ENCODE measurements at regions not wholly inside any gene's neighbourhood (a gene's known extent, or its start where the extent isn't known, plus 50 kb on each side); places are given as distances from the start of the nearest gene placed in this dataset.
A peak's percentile ranks its signal among the peaks of the same experiment; 100 is the strongest.
"Not testable (repeated sequence)": the region's sequence is repeated elsewhere in the genome, so short reads cannot be mapped to it uniquely, and the experiment has no call there.

DNA sequence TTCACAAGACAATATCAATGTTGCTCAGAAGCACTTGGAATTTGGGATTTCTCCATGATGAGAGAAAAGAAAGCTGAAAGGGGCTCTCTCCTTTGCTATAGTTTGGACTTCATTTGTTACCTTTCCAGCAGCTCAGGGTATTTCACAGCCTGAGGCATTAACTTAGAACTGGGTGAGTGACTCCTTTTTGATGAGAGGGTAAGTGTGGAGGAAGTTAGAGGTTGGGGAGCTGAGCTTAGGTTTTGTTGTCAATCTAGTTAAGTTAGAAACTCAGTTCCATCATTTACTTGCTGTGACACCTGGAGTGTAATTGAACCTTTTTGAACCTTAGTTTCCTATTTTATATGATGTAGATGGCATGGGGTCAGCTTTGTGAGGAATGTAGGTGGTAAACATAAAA is 359.1 kb downstream of the PDCD6IP start:
- H3K4me3 ChIP-seq (ENCODE audit: low read depth, low read length), result no peak overlapping the region
- no peak for DNase-seq (ENCODE audit: low read depth)

DNA sequence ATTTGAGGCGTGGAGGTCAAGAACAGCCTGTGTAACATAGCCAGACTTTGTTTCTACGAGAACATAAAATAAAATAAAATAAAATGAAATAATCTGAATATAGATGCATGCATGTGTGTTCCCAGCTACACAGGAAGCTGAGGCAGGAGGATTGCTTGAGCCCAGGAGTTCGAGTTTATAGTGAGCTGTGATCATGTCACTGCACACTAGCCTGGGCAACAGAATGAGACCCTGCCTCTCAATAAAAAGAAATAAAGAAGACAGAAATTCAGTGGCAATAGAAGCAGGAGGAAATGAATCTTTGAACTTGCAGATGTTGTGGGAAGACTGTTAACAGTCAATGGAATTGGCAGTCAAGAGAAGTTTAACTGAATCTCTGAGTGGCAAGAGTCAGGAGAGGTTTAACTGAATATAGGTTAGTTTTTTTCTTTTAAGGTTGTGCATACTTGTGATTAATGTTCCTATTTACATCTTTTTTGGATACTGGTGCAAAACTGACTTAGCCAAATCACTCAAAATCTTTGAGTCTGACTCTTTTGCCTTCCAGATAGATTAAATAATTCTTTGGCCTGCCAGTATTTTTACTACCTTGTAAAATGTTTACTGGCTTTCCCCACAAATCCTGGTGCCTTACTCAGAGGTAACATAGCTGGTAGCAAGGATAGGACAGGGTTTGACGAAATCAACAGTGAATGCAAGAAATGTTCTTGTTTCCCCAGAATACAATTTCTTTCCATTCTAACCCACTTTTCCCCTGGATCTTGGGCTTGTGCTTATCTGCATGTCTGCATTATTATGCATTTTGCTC is 361.4 kb downstream of the PDCD6IP start:
- no peak overlapping the region for H3K4me3 ChIP-seq (ENCODE audit: low read depth, low read length)
- DNase-seq (ENCODE audit: low read depth), result no peak

DNA sequence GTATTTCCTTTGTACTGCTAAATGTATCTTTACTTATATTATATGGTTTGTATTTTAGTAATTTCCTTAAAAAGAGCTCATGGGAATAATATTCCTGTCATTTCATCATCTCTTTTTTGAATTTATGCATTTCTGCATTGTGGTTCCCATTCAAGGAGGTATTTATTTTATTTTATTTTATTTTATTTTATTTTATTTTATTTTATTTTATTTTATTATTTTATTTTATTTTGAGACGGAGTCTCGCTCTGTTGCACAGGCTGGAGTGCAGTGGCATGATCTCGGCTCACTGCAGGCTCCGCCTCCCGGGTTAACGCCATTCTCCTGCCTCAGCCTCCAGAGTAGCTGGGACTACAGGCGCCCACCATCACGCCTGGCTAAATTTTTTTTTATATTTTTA is 371.2 kb downstream of the PDCD6IP start:
- not testable (repeated sequence) for DNase-seq (ENCODE audit: low read depth)

DNA sequence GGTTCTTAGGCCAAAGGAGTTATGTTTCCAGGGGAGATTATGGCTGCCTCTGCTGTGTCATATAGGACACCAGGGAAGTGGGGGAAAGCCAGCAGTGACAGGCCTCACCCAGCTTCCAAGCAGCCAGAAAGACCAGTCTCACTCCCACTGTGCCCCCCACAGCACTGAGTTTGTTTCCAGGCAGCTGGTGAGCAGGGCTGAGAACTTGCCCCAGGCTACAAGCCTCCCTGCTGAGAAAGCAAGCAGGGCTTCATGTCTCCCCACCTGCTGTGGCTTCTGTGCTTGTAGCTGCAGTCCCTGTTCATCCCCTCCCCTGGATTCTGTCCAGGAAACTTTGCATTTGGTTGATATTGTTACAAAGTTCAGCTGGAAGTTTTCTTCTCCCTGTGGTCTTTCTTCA is 376.3 kb downstream of the PDCD6IP start:
- DNase-seq (ENCODE audit: low read depth), result no peak

More for the DNA sequence above, 371.2 kb downstream of the PDCD6IP start:
- H3K4me3 ChIP-seq (ENCODE audit: low read depth, low read length), result not testable (repeated sequence)

DNA sequence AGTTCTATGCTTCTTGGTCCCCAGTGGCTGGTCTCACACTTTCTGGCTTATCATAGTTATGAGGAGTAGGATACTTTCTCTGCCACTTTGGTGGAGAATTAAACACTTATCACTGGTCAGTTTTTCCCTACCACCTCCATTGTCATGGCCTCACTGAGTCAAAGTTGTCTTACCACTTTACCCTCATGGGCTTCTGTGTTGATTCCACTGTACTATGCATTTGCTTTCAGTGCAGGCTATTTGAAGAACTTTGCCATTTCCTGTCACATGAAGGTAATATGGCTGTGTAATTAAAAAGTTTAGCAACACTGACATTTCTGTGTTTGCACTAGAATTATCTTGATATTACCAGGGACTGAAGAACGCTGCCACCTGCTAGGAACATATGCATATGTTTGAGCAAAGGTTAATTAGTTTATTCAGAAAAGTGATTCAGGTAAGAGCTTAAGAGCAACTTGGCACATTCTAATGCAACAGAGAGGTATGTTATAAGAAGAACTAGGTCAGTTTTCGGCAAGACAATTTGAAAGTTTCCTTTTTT is 377.3 kb downstream of the PDCD6IP start:
- DNase-seq (ENCODE audit: low read depth), result no peak
- no peak overlapping the region for H3K4me3 ChIP-seq (ENCODE audit: low read depth, low read length)

More for the DNA sequence above, 376.3 kb downstream of the PDCD6IP start:
- no peak overlapping the region for H3K4me3 ChIP-seq (ENCODE audit: low read depth, low read length)

DNA sequence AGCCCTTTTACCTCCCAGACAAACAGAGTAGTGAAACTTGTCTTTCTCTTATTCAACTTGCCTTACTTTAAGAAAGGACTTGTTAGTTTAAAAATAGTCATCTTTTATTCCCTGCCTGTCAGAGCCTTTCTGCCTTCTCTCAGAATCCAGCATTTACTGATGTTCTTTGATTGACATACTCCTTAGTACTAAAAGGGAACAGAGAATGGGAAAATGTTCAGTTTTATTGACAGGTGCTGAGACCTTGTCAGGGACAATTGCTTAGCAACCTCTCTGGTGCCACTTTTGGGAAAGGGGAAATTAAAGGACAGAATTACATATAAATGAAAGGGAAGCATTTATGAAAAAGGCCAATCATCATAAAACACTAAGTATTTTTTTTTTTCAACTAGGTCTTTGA is 378.3 kb downstream of the PDCD6IP start:
- no peak for DNase-seq (ENCODE audit: low read depth)
- H3K4me3 ChIP-seq (ENCODE audit: low read depth, low read length), result no peak overlapping the region

DNA sequence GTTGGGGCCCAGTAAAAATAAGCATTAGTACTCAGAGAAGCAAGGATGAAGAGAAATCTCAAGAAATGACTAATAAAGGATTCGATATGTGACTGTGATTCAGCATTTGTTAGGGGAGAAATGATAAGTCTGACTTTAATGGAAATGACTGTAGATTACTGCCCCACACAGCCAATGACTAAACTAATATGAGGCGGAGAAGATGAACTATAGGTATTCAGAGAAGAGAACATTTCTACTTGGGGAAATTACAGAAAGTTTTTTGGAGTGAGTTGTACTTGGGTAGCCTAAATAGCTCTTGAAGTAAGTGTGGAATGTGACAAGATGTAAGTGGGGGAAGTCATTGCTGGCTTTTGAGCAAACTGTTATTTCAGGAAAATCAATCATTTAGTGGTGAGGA is 380.0 kb downstream of the PDCD6IP start:
- peak; percentile 20 for DNase-seq (ENCODE audit: low read depth)
- no peak overlapping the region for H3K4me3 ChIP-seq (ENCODE audit: low read depth, low read length)

DNA sequence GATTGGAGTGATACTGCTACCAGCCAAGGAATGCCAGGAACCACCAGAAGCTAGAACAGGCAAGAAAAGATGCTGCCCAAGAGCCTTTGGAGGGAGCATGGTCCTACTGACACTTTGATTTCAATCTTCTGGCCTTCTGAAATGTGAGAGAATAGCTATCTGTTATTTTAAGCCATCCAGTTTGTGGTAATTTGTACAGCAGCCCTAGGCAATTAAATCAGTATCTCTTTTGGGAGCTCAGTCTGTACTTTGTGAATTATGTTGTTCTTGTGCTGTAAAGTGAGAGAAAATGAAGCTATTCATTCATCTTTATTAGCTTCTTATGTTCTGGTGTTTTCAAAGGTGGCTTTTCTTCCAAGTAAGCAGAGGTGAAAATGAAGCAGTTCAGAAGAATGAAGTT is 381.3 kb downstream of the PDCD6IP start:
- no peak overlapping the region for H3K4me3 ChIP-seq (ENCODE audit: low read depth, low read length)
- no peak for DNase-seq (ENCODE audit: low read depth)

DNA sequence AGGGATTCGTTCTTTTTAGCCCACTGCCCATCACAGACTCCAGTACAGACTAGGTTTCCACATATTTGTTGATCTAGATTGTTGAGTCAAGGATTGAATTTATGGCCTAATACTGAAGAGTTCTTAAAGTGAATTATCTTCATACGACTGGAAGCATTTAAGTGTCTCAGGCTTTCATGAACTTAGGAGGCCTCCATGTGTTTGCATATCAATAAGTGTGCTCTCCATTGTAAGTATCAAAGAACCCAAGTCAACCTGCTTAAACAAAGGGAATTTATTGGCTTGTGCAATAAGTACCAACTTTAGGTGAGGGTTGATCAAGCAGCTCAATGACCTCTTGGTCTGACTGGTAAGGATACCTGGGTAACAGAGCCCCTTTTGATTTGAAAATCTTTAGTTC is 382.1 kb downstream of the PDCD6IP start:
- no peak overlapping the region for H3K4me3 ChIP-seq (ENCODE audit: low read depth, low read length)
- DNase-seq (ENCODE audit: low read depth), result no peak

DNA sequence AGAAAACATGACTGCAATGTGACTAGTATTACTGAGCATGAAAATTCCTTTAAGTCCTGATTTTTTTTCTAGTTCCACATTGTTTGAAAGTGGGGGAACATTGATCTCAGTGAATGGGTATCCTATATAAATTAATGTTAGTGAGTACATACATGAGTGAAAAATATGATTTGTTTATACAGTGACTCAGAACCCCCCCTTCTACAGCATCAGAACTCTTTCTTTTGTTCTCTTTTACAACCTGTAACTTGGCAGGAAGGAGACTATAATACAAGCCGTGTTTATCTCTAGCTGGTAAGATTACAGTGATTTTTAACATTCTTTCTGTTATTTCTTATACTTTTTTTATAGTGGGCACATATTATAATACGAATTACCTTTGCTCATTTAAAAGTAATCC is 384.7 kb downstream of the PDCD6IP start:
- no peak for DNase-seq (ENCODE audit: low read depth)
- H3K4me3 ChIP-seq (ENCODE audit: low read depth, low read length), result no peak overlapping the region

DNA sequence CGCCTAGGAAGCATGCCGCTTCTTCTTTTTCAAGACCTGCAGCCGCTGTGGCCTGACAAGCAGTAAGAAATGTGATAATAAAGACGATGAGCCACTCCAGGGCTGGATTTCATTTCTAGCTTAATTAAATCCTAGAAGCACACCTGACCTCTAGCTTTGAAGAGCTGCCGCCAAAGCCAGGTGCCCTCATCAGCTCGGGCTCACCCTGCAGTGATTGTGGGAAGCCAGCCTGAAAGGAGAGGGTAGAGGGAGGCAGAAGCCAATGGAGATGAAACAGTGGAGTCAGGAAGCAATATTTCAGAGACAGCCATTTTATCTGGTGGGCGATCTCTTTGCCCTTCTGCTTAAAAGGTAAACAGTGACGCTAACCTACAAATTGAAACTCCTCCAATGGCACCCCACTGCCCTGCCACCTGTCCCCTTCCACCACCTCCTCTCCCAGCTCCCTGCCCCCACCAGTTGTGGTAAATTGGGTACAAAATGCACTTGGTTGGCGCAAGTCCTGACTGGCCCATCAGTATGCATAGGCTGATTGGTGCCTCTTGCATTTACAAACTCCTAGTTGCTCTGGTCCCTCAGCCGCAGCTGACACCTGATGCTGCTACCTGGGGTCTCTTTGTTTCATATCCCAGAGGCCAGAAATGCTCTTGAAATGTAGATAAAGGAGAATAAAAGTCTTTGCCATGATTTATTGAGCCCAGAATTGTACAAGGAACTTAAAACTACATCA is 385.3 kb downstream of the PDCD6IP start:
- DNase-seq (ENCODE audit: low read depth), result no peak

DNA sequence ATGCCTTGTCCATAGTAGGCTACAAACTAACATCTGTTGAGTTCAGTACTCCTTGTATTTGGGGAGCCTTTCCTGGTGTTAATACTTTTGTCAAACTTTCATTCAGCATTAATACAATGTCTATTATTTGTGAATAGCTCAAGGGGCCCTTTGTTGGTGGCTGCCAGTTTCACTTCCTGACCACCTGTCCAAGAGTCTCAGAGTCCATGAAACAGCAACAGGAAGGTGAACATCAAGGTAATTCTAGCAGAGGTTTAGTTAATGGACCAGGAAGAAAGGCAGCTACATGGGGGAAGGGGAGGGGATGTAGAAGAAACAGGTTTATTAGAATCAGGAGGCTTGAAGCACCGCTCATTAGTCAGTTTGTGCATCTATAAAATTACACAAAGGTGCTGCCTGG is 386.9 kb downstream of the PDCD6IP start:
- no peak overlapping the region for H3K4me3 ChIP-seq (ENCODE audit: low read depth, low read length)
- DNase-seq (ENCODE audit: low read depth), result no peak

More for the DNA sequence above, 385.3 kb downstream of the PDCD6IP start:
- no peak overlapping the region for H3K4me3 ChIP-seq (ENCODE audit: low read depth, low read length)

DNA sequence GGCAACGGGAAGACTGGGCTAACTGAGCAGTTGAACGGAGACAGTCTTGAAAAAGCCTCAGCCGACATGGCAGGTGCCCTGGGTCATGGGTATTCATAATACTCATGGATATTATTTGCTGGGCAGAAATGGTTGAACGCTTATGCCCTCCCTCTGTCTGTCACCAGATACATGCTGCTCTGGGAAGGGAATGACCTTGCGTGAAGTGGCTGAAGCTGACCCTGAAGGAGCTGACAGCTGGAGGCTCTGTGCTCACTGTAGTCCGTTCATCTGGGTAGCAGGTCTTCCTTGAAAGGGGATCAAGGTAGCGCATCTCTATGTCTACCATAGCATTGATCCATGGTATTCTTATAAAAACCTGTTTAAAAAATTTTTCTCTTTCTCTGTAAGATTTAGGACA is 390.7 kb downstream of the PDCD6IP start:
- no peak overlapping the region for H3K4me3 ChIP-seq (ENCODE audit: low read depth, low read length)
- no peak for DNase-seq (ENCODE audit: low read depth)

DNA sequence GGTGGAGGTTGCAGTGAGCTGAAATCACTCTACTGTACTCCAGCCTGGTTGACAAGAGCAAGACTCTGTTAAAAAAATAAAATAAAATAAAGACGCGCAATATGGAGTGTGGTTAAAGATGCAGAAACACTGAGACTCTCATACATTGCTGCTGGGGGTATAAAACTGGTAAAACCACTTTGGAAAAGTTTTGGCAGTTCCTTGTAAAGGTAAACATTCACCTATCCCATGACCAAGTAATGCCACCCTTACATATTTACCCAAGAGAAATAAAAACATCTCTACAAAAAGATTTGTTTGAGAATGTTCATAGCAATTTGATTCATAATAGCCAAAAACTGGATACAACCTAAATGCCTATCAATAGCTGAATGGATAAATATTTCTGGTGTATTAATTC is 398.5 kb downstream of the PDCD6IP start:
- H3K4me3 ChIP-seq (ENCODE audit: low read depth, low read length), result no peak overlapping the region

DNA sequence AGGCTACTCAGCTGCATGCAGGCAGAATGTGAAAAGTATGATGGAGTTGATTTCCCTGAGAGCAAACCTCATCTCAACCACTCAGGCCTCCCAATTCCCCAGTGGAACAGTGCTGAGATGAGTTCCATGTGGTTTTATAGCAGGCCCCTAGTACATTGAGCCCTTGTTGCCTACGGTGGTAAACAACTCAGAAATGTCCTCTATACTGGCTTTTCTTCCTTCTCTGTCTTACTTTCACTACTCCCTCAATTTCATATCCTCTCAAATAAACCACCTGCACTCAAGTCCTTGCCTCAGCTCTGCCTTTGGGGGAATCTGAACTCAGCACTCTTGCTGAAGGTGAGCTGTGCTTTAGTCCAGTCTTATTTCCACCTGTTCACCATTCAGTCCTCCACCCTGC is 399.9 kb downstream of the PDCD6IP start:
- DNase-seq (ENCODE audit: low read depth), result no peak
- H3K4me3 ChIP-seq (ENCODE audit: low read depth, low read length), result no peak overlapping the region

More for the DNA sequence above, 398.5 kb downstream of the PDCD6IP start:
- no peak for DNase-seq (ENCODE audit: low read depth)

DNA sequence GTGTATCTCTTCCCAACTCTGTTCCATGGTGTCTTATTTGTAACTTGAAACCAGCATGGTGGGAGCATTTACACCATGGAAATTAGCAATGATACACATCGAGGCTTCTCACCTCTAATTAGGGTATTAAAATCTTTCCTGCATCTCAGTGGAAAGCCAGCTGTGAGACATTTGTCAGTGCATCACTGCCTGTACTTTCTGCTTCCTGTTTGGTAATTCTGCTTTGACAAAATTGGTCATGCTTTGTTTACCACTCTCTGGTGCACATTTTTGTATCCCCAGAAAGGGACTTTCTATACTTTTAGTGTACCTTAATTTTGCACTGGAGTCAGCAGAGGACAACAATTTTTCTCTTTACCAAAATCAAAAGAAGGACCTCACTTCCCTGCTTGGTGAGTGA is 402.1 kb downstream of the PDCD6IP start:
- H3K4me3 ChIP-seq (ENCODE audit: low read depth, low read length), result no peak overlapping the region
- DNase-seq (ENCODE audit: low read depth), result no peak

DNA sequence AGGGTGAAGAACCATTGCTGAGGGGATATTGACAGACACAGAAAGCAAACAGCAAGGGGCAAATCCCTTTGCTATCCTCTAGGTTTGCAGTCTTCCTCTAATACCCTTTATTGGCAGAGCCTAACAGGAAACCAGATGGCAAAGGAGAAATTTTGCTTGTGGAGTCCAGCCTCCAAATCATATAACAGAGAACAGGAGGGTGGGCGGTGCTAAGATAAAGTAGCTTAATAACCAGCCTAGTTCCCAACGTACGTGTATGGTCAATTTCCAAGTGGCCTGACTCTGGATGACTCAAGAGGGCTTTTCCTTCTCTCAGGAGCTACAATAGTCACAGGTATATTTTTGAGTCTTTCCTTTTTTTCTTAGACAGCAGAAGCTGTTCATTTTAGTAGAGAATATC is 404.5 kb downstream of the PDCD6IP start:
- no peak overlapping the region for H3K4me3 ChIP-seq (ENCODE audit: low read depth, low read length)
- no peak for DNase-seq (ENCODE audit: low read depth)

DNA sequence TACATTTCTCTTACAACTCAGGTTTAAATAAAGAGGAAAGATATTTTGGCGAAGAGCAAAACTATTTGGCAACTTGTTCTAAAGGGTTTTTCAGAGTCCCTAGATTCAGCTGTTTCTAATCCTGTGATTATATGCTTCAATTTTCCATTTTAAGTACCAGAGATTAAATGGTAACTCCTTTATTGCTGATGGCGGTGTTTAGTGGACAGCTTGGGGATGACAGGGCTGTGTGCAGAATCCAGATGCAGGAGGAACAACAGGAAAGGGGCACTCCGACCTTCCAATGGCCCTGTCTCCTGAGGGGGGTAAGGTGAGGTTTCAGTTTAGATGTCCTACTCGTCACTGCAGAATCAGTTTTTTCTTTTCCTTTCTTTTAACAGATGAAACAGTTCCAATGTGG is 405.0 kb downstream of the PDCD6IP start:
- no peak for DNase-seq (ENCODE audit: low read depth)

DNA sequence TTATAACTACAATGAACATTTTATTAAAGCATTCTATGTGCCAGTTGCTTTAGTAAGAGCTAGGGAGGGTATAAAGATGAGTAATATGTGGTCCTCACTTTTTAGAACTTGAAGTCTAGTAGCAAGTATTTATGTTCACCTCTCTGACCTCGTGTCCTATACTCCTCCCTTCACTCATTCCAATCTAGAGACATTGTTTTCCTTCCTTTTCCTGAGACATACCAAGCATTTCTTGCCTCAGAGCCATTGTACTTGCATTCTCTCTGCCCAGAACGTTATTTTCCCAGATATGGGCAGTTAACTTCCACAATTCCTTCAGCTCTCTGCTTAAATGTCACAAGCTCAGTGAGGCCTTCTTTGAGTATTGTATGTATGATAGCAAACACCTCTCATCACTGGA is 408.6 kb downstream of the PDCD6IP start:
- no peak overlapping the region for H3K4me3 ChIP-seq (ENCODE audit: low read depth, low read length)
- peak; percentile 75 for DNase-seq (ENCODE audit: low read depth)

More for the DNA sequence above, 405.0 kb downstream of the PDCD6IP start:
- H3K4me3 ChIP-seq (ENCODE audit: low read depth, low read length), result no peak overlapping the region

DNA sequence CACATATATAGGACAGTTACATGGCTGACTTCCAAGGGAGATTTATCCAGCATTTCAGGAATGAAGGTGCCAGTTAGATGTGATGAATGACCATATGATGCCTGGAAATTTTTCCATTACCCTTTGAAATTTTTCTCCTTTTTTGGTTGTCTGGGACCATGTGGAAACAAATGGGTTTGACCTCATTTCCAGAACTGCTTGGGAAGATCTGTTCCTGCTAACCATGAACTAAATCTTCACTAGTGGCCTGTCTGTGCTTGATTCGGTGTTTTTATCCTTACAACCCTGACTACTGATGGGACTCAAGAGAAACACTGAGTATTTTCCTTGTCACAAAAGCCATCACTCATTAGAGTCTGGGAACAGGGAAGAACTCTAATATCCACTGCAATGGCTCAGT is 409.4 kb downstream of the PDCD6IP start:
- no peak overlapping the region for H3K4me3 ChIP-seq (ENCODE audit: low read depth, low read length)
- DNase-seq (ENCODE audit: low read depth), result no peak

DNA sequence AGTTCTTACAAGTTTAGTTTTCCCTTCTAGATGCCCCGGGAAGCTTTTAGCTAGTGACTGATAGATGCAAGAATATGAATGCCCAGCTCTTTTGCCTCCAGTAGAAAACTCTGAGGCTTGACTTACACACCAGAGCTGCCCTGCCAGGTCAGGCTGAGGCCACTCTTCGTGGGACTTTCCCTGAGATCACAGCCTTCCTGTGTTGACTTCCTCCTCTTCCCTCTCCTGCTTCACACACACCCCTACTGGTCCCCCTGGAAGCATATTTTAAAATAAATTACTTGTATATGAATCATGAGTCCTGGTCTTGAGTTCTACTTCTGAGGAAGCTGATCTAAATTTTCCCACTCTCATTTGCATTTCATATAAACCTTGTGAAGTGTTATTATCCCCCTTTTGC is 413.7 kb downstream of the PDCD6IP start:
- no peak for DNase-seq (ENCODE audit: low read depth)
- H3K4me3 ChIP-seq (ENCODE audit: low read depth, low read length), result no peak overlapping the region

Measured in skeletal muscle cell (primary cell).